GM12891 (cell line): ENCODE measurements at regions not wholly inside any gene's neighbourhood (a gene's known extent, or its start where the extent isn't known, plus 50 kb on each side); places are given as distances from the start of the nearest gene placed in this dataset.

ENCODE experiments used
- POLR2A ChIP-seq: IDR thresholded peaks from 2 replicates; pipeline ENCODE4 v1.6.1; 2011; ENCODE audit warnings: low read depth, low read length, control low read depth
- POLR2AphosphoS5 ChIP-seq: IDR thresholded peaks from 2 replicates; pipeline ENCODE4 v1.6.1; 2011; ENCODE audit warnings: low read depth, low read length, control low read depth
- POU2F2 ChIP-seq: IDR thresholded peaks from 2 replicates; pipeline ENCODE4 v1.6.1; 2011; ENCODE audit warnings: low read depth, mild to moderate bottlenecking, control low read depth, low read length, moderate library complexity
- TAF1 ChIP-seq: IDR thresholded peaks from 2 replicates; pipeline ENCODE4 v1.6.1; 2011; ENCODE audit warnings: low read depth, low read length, control low read depth

GRCh38 chr17:37838276-37838675 is 85.9 kb upstream of the TBC1D3K start:
- TF ChIP-seq POLR2AphosphoS5 (no peak), POLR2A (no peak), TAF1 (no peak), POU2F2 (no peak)
